HG03457 (cell line): ENCODE measurements at regions not wholly inside any gene's neighbourhood (a gene's known extent, or its start where the extent isn't known, plus 50 kb on each side); places are given as distances from the start of the nearest gene placed in this dataset.

Experiments
- ATAC-seq: cut with Tn5 transposase; IDR thresholded peaks from one replicate; pipeline ENCODE4 v1.9.1; 2021; ENCODE audit warnings: moderate number of reproducible peaks; ENCODE audit not compliant: unreplicated experiment

- ATAC-seq, result no peak
Observed at GRCh38 chr4:23741681-23742191, 148.1 kb downstream of the PPARGC1A start.

DNA sequence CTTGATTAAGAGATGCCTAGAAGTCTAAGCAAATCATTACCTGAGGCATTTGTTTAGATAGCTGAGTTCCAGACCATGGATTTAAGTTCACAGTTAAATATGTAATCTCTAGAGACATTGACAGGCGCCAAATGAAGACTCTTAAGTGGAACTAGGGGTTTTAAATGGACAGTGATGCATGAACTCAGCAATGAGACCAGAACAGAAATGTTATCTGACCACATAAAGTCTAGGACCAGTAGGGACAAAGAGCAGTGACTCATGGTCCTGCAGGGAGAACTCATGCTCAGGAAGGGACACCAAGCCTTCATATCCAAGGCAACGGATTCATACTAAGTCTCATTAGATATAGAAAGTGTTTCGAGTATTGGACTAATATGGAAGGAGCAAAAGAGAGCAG is 152.3 kb downstream of the PPARGC1A start:
- no peak for ATAC-seq

DNA sequence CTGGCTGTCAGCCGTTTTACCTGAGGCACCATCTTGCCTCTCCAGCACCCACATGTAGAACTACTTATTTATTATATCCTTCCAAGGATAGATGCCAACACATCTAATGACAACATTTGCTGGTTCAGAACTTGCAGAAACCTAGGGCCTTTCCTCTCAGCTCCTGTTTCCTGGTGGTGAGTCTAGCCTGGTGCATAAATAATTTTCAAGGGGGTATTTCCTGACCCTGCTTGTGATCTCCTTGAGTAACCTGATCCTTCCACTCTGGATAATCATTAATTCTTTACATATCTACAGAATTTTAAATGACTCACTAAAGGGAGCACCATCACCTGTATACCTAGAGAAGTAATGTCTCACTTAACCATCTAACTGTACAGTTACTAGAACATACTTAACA is 153.4 kb downstream of the PPARGC1A start:
- no peak for ATAC-seq

GRCh38 chr4:23734000-23734399 is 155.8 kb downstream of the PPARGC1A start:
- ATAC-seq, result no peak

DNA sequence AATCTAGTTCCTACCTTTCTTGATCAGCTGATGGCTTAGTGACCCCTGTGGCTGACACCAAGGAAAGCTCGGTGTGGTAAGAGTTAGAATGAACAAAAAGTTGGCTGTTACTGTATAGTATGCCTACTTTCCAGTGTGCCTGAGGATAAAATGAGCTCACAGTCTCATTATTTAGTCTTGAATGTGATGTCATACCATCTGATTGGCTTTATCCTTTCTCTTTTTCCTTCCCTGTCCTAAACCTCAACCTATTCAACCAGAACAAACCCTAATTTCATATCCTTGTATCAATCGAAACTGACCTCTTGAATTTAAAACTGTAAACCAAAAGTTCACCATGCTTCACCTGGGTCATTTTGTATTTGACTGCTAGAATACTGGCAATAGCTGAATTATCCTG is 156.4 kb downstream of the PPARGC1A start:
- no peak for ATAC-seq

DNA sequence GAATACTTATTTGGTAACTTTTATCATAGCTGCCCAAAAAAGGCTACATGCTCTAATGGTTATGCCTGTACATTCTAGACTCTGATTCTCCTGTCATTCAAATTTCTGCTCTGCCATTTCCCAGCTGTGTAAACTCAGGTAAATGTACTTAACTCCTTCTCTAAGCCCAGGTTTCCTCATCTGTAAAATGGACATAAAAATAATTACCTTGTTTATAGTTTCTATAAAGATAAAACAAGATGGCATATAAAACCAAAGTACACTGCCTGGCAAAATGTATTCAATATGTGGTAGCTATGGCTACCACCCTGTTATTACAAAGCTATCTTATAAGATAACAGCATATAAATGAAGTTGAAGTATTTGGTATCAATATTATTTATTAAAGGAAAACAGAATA is 158.8 kb downstream of the PPARGC1A start:
- no peak for ATAC-seq

DNA sequence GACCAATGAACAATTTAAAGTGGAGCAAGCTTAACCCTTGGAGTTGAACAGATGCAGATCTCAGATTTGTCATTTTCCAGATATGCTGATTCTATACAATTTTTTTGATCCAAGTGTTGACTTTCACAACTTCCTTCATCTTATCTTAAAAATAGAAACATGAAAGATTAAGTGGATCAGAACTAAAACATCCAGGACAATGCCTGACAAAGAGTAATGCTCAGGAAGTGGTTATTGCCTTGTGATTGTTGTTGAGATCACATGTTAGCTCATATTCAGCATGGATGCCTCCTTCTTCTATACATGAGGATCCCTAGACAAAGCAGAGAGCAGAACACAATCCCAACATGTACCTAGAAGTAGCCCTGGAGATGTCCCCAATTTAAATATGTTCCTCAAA is 160.9 kb downstream of the PPARGC1A start:
- no peak for ATAC-seq

GRCh38 chr4:23728393-23728792 is 161.5 kb downstream of the PPARGC1A start:
- no peak for ATAC-seq

DNA sequence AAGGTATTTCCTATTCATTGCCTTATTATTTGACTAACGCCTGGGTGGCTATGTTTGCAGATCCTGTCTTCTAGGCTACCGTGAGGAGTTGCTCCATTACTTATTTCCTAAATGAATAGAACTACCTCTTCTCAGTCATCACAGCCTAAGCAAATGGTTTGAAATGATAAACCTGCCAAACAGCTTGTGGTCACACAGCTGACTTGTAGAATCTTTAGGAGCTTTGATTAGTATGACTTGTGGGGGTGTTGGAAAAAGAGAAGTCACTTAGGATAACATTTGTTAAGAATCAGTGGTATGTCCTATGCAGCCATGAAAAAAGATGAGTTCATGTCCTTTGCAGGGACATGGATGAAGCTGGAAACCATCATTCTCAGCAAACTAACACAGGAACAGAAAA is 169.3 kb downstream of the PPARGC1A start:
- no peak for ATAC-seq

GRCh38 chr4:23718435-23718834 is 171.4 kb downstream of the PPARGC1A start:
- ATAC-seq, result no peak

DNA sequence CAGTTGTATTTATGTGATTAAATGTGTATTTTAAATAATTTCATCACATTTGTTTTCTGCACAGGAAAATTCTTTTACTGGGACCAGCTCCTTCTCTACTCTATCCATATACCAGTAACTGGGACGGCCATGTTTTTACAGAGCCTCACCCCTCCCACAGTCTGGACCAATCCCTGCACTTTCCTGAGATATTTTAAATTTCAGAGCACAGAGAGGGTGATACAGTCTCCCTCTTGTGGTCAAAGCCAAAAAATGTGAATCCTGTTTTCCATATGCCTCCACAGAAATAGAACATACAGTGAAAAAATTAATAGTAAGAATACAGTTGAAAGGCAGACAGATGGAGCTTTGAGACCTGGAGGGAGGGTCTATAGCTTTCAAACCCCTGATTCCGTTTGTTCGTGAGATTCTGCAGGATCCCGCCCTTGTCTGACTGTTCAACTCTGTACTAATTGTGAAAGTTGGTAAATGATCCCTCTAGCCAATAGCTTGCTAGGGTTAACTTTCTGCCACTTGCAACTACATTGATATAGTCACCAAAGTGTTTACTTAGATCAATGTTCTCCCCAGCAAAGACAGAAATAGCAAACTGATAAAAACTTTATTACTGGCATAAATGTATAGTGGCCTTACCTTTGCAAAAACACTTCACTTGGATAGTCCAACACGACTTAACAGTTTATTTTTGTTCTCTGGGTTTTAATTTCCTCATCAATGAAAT is 172.2 kb downstream of the PPARGC1A start:
- ATAC-seq, result no peak

- no peak for ATAC-seq
Observed at GRCh38 chr4:23710298-23710697, 179.5 kb downstream of the PPARGC1A start.

DNA sequence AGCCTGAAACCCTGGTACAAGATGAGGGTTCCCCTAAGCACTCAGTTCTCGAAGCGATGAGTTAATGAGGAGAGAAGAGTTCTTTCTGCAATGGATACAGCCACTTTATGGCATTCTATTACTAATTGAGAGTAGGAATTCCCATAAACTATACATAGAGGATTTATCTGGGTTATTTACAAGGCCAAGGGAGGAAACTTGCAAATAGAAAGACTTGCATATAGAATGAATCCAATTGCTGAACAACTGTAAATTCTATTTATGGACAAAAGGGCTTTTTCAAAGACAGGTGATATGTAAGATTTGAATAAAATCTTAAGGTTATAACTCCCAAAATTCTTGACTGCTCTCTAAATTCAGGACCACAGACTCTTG is 182.2 kb downstream of the PPARGC1A start:
- ATAC-seq, result no peak

DNA sequence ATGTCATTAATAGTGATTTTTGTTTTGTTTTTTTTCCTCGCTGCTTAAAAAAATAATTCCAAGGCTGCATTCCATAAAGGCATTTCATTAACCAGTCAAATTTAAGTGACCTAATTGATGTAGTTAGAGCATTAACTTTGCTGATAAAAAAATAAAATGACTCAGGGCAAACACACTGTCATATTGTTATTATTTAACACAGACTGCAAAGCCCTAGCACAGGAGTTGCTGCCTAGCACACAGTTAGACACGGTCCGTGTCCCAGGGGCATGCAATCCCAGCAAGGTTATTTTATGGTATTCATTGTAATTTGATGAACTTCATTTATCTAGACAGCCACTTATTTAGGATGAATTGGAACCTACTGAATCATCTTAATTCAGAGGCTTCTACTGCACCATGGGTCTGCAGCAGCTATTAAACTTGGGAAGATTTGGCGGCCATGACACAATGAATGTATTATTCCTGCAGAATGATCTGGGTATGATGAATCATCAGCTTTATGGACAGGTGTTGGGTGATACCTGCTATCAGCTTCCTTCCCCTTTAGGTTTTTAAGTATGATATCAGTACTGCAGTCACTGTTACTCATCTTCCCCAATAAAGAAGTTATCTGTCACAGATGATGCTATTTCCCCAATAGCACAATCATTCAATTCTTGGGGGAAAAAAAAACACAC is 182.7 kb downstream of the PPARGC1A start:
- no peak for ATAC-seq

- no peak for ATAC-seq
Observed at GRCh38 chr4:23700197-23700596, 189.7 kb downstream of the PPARGC1A start.

DNA sequence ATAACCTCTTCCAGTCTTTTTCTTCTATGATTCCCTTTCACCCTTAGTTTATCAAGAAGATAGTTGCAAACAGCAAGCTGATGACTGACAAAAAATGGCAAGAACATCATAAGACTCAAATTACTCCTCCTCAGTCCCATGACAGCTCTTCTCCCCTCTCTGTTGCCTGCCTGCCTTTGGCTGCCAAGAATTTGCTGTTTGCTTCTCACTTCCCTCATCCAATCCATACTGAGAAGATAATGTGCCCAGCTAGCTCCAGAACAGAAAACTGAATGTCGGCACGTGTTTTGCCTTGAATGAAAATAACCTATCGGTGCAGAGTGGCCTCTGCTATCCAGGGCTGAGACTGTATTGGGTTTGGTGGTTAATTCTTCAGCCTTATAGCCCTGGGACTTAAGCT is 192.1 kb downstream of the PPARGC1A start:
- no peak for ATAC-seq

DNA sequence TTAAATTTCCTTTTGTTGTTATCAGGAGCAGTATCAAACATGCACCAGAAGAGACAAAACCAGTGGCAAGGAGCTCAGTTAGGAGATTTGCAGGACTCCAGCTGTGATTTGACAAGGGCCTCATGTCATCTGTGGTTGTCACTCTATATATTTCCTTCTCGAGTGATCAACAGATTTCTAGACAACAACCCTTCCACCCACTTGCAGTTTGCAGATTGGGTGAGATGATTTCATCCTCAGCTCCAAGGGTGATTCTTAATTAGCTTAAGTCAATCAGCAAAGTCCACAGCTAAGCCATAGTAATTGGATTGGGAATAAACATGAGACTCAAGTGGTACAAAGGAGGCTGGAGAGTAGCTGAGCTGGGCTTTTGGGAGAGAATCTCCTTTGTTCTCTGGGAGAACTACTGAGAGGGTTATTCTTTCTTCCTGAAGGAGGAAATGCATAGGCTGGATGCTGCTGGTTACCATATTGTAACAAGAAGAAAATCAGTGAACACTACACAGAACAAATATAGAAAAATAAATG is 192.8 kb downstream of the PPARGC1A start:
- no peak for ATAC-seq

DNA sequence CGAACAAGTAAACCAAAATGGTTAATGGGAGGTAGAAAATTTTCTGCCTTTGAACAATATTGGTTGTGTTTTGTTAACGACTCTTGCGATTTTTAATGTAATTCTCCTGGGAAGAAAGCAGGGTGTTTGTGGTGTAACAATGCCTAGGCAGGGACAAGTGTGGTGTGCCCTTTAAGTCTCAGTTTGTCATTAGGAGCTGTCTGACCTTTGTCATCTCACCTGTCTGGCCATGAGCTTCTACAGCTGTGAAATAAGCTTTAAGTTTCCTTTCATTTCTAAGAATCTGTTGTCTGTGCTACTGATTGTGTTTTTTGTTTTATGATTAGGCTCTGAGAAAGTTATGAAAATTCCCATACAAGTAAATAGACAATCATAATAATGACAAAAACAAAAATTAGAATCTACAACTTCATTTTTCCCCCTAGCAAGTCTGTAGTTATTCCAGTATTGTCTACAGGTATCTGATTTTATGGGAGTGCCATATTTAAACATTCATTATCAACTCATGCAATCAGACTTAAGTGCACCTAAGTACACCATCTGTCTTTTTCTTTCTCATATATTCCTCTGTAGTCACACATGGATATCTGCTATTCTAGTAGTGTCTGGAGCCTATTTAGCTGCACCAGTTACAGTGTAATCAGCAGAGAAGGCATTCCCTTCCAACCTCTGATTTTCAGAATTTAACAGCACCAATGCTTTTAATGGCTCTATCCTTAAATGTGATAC is 203.5 kb downstream of the PPARGC1A start:
- ATAC-seq, result no peak

- no peak for ATAC-seq
Observed at GRCh38 chr4:23685471-23685870, 204.4 kb downstream of the PPARGC1A start.

GRCh38 chr4:23680671-23681518 is 209.0 kb downstream of the PPARGC1A start:
- no peak for ATAC-seq

GRCh38 chr4:23674694-23675093 is 215.2 kb downstream of the PPARGC1A start:
- no peak for ATAC-seq
